Neural crest cell (in vitro differentiated cells): ENCODE measurements at regions not wholly inside any gene's neighbourhood (a gene's known extent, or its start where the extent isn't known, plus 50 kb on each side); places are given as distances from the start of the nearest gene placed in this dataset.
A peak's percentile ranks its signal among the peaks of the same experiment; 100 is the strongest.

Experiments used
- DNase-seq: peaks from one replicate; pipeline ENCODE4 v3.0.0; 2021; ENCODE audit warnings: low read depth, mixed read lengths, low spot score
- H3K27ac Mint-ChIP-seq: one replicate; pipeline ENCODE4 v1.8.0; 2021; ENCODE audit warnings: mild to moderate bottlenecking, mixed read lengths; ENCODE audit not compliant: unreplicated experiment
- H3K27me3 Mint-ChIP-seq: 2 replicates; pipeline ENCODE4 v1.8.0; 2021; ENCODE audit warnings: low read depth, mild to moderate bottlenecking, mixed read lengths
- H3K36me3 Mint-ChIP-seq: 2 replicates; pipeline ENCODE4 v1.8.0; 2021; ENCODE audit warnings: low read depth, mild to moderate bottlenecking, mixed read lengths
- H3K4me1 Mint-ChIP-seq: 2 replicates; pipeline ENCODE4 v1.8.0; 2021; ENCODE audit warnings: mixed read lengths
- H3K4me3 Mint-ChIP-seq: one replicate; pipeline ENCODE4 v1.8.0; 2021; ENCODE audit warnings: mild to moderate bottlenecking, mixed read lengths
- H3K9me3 Mint-ChIP-seq: 2 replicates; pipeline ENCODE4 v1.8.0; 2021; ENCODE audit warnings: mixed read lengths
- TF ChIP-seq, protein P1 (sequence below): fragments of 200-600 bp; sonication (generic); conservative IDR thresholded peaks from 2 replicates; pipeline ENCODE4 v1.5.0; 2021; ENCODE audit warnings: antibody characterized with exemption, mild to moderate bottlenecking

- peaks cover 10% of the 10 kb centered on the region for H3K9me3 Mint-ChIP-seq
- no peak overlapping the region for H3K4me3 Mint-ChIP-seq
- H3K4me1 Mint-ChIP-seq = no peaks in the 10 kb centered on the region
- H3K36me3 Mint-ChIP-seq = no peaks in the 10 kb centered on the region
- no peak for DNase-seq
- TF ChIP-seq, protein P1, sequence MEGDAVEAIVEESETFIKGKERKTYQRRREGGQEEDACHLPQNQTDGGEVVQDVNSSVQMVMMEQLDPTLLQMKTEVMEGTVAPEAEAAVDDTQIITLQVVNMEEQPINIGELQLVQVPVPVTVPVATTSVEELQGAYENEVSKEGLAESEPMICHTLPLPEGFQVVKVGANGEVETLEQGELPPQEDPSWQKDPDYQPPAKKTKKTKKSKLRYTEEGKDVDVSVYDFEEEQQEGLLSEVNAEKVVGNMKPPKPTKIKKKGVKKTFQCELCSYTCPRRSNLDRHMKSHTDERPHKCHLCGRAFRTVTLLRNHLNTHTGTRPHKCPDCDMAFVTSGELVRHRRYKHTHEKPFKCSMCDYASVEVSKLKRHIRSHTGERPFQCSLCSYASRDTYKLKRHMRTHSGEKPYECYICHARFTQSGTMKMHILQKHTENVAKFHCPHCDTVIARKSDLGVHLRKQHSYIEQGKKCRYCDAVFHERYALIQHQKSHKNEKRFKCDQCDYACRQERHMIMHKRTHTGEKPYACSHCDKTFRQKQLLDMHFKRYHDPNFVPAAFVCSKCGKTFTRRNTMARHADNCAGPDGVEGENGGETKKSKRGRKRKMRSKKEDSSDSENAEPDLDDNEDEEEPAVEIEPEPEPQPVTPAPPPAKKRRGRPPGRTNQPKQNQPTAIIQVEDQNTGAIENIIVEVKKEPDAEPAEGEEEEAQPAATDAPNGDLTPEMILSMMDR = no peak
- H3K27me3 Mint-ChIP-seq = no peaks in the 10 kb centered on the region
- no peak overlapping the region for H3K27ac Mint-ChIP-seq
Observed at GRCh38 chr13:68261105-68261504, 1031.0 kb upstream of the PCDH9 start.

GRCh38 chr13:68257111-68257842 is 1027.1 kb upstream of the PCDH9 start:
- Mint-ChIP-seq H3K9me3 (peaks cover 8% of the 10 kb centered on the region), H3K4me3 (no peak overlapping the region), H3K27me3 (no peaks in the 10 kb centered on the region), H3K36me3 (no peaks in the 10 kb centered on the region), H3K27ac (no peak overlapping the region), H3K4me1 (peaks cover 8% of the 10 kb centered on the region)
- DNase-seq = no peak
- TF ChIP-seq, protein P1 = no peak

- no peak overlapping the region for H3K4me3 Mint-ChIP-seq
- TF ChIP-seq, protein P1 = no peak
- H3K36me3 Mint-ChIP-seq = no peaks in the 10 kb centered on the region
- DNase-seq = no peak
- peak overlapping the region; percentile 51 for H3K27ac Mint-ChIP-seq
- peaks cover 8% of the 10 kb centered on the region for H3K9me3 Mint-ChIP-seq
- no peaks in the 10 kb centered on the region for H3K27me3 Mint-ChIP-seq
- H3K4me1 Mint-ChIP-seq = peaks cover 8% of the 10 kb centered on the region
Observed at GRCh38 chr13:68254151-68254550, 1024.0 kb upstream of the PCDH9 start.

DNA sequence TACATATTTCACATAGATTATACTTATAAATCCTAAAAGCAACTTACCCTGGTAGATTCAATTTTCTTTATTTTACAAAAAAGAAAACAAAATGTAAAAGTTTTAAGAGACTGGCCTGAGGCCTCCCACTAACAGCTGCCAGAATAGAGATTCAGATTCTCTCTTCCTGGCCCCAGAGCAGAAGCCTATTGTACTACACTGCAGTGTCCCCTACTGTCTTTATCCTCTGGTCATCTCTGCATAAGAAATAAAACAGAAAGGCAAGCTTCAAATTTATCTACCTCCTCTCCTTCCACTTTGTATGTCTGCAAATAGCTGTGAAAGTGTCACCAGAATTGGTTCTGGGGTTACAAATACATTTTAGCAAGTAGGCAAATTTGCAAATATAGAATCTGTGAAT is 1004.1 kb upstream of the PCDH9 start:
- DNase-seq = no peak
- Mint-ChIP-seq H3K9me3 (no peaks in the 10 kb centered on the region), H3K36me3 (no peaks in the 10 kb centered on the region), H3K4me3 (no peak overlapping the region), H3K4me1 (peaks cover 17% of the 10 kb centered on the region), H3K27ac (no peak overlapping the region), H3K27me3 (no peaks in the 10 kb centered on the region)
- TF ChIP-seq, protein P1 = no peak

DNA sequence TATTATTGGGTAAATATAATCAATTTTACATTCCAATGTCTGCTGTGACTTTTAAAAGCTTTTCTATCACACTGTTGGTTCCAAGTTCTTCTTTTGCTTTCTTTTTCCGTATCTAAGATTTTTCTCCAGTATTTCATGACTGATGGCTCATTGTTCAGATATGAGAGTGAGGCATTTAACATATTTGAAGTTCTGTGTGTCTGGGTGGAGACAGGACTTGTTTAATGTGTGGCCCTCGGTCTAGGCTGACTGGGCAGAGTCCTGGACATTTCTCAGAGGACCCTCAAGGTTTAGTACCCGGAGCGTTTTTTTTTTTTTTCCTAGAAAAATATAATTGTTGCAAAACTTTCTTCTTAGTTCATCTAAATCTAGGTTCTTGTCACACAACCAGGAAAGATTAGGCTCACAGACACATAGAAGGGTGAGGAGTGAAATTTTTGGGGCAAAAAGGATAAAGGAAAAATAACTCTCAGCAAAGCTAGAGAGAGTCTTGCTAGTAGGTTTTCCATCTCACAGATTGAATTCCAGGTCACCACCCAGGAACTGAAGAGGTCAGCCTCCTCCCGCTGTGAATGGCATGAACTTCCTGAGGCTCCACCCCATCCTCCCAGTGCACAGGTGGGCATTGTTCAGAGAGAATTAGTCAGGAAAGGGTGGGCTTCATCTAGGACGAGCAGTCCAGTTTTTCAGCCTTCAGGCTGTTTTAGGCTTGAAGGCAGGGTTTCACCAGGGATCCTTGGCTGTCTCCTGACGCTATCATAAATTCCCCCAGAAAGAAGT is 1002.4 kb upstream of the PCDH9 start:
- Mint-ChIP-seq H3K27me3 (no peaks in the 10 kb centered on the region), H3K27ac (no peak overlapping the region), H3K4me3 (no peak overlapping the region), H3K9me3 (no peaks in the 10 kb centered on the region), H3K36me3 (no peaks in the 10 kb centered on the region), H3K4me1 (peaks cover 17% of the 10 kb centered on the region)
- no peak for DNase-seq
- TF ChIP-seq, protein P1 = no peak
